ENCODE measurements at regions not wholly inside any gene's neighbourhood (a gene's known extent, or its start where the extent isn't known, plus 50 kb on each side); places are given as distances from the start of the nearest gene placed in this dataset.

- TF ChIP-seq CTCF (IDR thresholded peaks at IDR 0.05), result no peak
- no peak for TF ChIP-seq POLR2A (IDR thresholded peaks at IDR 0.05)
Measured at GRCh38 chrX:15931362-15931761, 76.7 kb upstream of the AP1S2 start.
